ENCODE measurements at regions not wholly inside any gene's neighbourhood (a gene's known extent, or its start where the extent isn't known, plus 50 kb on each side); places are given as distances from the start of the nearest gene placed in this dataset.

- ChIA-PET POLR2A (no interaction called here), CTCF (ENCODE audit: low intra/inter-chr PET ratio, low total read pairs) (no interaction called here)
- Histone ChIP-seq H3K27ac (ENCODE audit: extremely low read length, insufficient read depth, low read length) (no peak overlapping the region), H3K36me3 (replicated peaks in 1 of 2; ENCODE audit: control insufficient read depth in 1 of 2, insufficient read depth in 2 of 2, low read length in 2 of 2) (no peaks in the 10 kb centered on the region), H4K20me1 (ENCODE audit: insufficient read depth, low read length) (no peaks in the 10 kb centered on the region), H3K4me3 (replicated peaks in 1 of 3; ENCODE audit: insufficient read depth in 1 of 3, low read depth in 2 of 3, low read length in 3 of 3) (no peak overlapping the region), H3K4me2 (ENCODE audit: low read depth, low read length) (no peak overlapping the region), H3K79me2 (ENCODE audit: insufficient read depth, low read length) (no peaks in the 10 kb centered on the region), H3K27me3 (ENCODE audit: control insufficient read depth in 1 of 2, insufficient read depth in 2 of 2, low read length in 2 of 2) (no peaks in the 10 kb centered on the region), H3K9ac (ENCODE audit: insufficient read depth, low read depth, low read length) (no peak overlapping the region), H2AFZ (ENCODE audit: low read length) (no peak overlapping the region), H3K4me1 (ENCODE audit: insufficient read depth, low read length) (no peaks in the 10 kb centered on the region), H3K9me3 (ENCODE audit: low read length) (no peaks in the 10 kb centered on the region)
- intact Hi-C loops (cut with micrococcal nuclease; ENCODE audit: unreplicated experiment) (no loop called here), in situ Hi-C loops (cut with HindIII; ENCODE audit: extremely low pct_ligation_motif_present, low pct_unique_long_range_greater_than_20kb) (no loop called here)
- no TSS peak for BruUV-seq (replicated peaks)
- DNase-seq (ENCODE audit: low spot score) (no peak), ATAC-seq (no peak), FAIRE-seq (no peak)
- 0% methylated on average over 1 of the region's 1 CpG for WGBS (ENCODE audit: low lambda C conversion rate)
- no peak for TF ChIP-seq NRL (CRISPR knock-in tag; IDR thresholded peaks at IDR 0.05; ENCODE audit: borderline replicate concordance)
- no peak for TF ChIP-seq ARNT (IDR thresholded peaks at IDR 0.05)
- TF ChIP-seq TRIM24 (CRISPR knock-in tag; IDR thresholded peaks at IDR 0.05) = no peak
- TF ChIP-seq LBX2 (CRISPR knock-in tag; IDR thresholded peaks at IDR 0.05; ENCODE audit: borderline replicate concordance) = no peak
- no peak for TF ChIP-seq ZNF609 (CRISPR knock-in tag; IDR thresholded peaks at IDR 0.05; ENCODE audit: borderline replicate concordance)
- TF ChIP-seq CBX5 (CRISPR knock-in tag; IDR thresholded peaks at IDR 0.05; ENCODE audit: borderline replicate concordance) = no peak
- no peak for TF ChIP-seq ZNF788 (CRISPR knock-in tag; IDR thresholded peaks at IDR 0.05; ENCODE audit: borderline replicate concordance)
- no peak for TF ChIP-seq TRAFD1 (CRISPR knock-in tag; IDR thresholded peaks at IDR 0.05; ENCODE audit: borderline replicate concordance)
- TF ChIP-seq ZNF580 (CRISPR knock-in tag; IDR thresholded peaks at IDR 0.05; ENCODE audit: borderline replicate concordance, low read depth) = no peak
- no peak for TF ChIP-seq FOXO4 (CRISPR knock-in tag; conservative IDR thresholded peaks at IDR 0.05)
Measured at GRCh38 chr21:35635994-35636393, 424.3 kb downstream of the SETD4 start.

All from HepG2 (cell line).